Nephron (organoid): ENCODE measurements at regions not wholly inside any gene's neighbourhood (a gene's known extent, or its start where the extent isn't known, plus 50 kb on each side); places are given as distances from the start of the nearest gene placed in this dataset.

Source experiments
- H3K27ac Mint-ChIP-seq, 3 experiments: 2 replicates each; pipeline ENCODE4 v1.8.0; 2020; ENCODE audit warnings: mixed read lengths in 3 of 3, mild to moderate bottlenecking in 2 of 3, moderate library complexity in 1 of 3
- H3K27me3 Mint-ChIP-seq: 2 replicates; pipeline ENCODE4 v1.8.0; 2021; ENCODE audit warnings: low read depth, mild to moderate bottlenecking, moderate library complexity, mixed read lengths
- H3K36me3 Mint-ChIP-seq: 2 replicates; pipeline ENCODE4 v1.8.0; 2020; ENCODE audit warnings: low read depth, mixed read lengths
- H3K4me1 Mint-ChIP-seq: 2 replicates; pipeline ENCODE4 v1.8.0; 2020; ENCODE audit warnings: mixed read lengths
- H3K4me3 Mint-ChIP-seq, 3 experiments: 2 replicates each; pipeline ENCODE4 v1.8.0; 2020; ENCODE audit warnings: mild to moderate bottlenecking in 3 of 3, mixed read lengths in 3 of 3, moderate library complexity in 2 of 3
- H3K9me3 Mint-ChIP-seq: 2 replicates; pipeline ENCODE4 v1.8.0; 2020; ENCODE audit warnings: mixed read lengths
- CTCF ChIP-seq, 3 experiments: fragments of 200-600 bp; sonication (generic); IDR thresholded peaks; one replicate each; pipeline ENCODE4 v1.5.0; 2021; ENCODE audit warnings: antibody characterized with exemption in 3 of 3; ENCODE audit not compliant: unreplicated experiment in 3 of 3

DNA sequence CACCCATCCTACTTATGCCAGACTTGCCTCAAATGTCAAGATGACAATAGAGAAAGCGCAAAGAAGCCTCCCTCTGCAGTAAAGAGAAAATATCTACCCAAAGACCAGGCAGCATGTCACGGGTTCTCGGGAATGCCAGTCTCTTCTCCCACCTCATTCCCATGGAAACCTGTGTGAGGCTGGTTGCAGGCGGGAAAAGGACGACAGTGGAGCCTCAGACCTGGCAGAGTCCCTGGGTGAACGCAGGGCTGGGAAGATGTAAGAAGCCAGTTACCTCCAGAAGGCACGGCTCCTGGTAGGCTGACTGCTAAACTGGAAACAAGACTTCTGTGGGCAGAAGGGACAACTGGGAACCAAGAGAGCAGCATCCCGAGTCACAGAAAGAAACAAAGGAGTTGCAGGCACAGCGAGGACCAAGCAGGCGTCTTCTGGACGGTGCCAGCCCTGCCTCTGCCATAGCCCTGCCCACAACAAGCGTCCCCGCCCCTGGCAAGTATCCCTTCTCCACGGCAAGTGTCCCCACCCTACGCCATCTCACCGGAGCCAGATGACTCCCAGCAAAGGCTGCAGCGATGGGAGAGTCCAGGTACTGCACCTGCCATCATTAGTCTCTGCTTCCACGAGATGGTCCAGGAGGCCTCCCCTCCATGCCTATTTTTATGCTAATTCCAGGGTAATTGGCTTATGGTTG, 440.8 kb upstream of the MYT1L start:
- Mint-ChIP-seq H3K4me3 (no peak overlapping the region), H3K36me3 (no peaks in the 10 kb centered on the region), H3K9me3 (no peaks in the 10 kb centered on the region), H3K4me1 (peaks cover 19% of the 10 kb centered on the region), H3K27me3 (peaks cover 25% of the 10 kb centered on the region), H3K27ac (no peak overlapping the region)
- no peak for TF ChIP-seq CTCF (IDR thresholded peaks at IDR 0.05; ENCODE audit: unreplicated experiment in 3 of 3)

- no peak for TF ChIP-seq CTCF (IDR thresholded peaks at IDR 0.05; ENCODE audit: unreplicated experiment in 3 of 3)
- Mint-ChIP-seq H3K27ac (peak overlapping the region in 2 of 3 experiments; percentile 22 to 44), H3K9me3 (no peaks in the 10 kb centered on the region), H3K4me3 (no peak overlapping the region), H3K4me1 (peaks cover 17% of the 10 kb centered on the region), H3K36me3 (no peaks in the 10 kb centered on the region), H3K27me3 (peaks cover 24% of the 10 kb centered on the region)
Measured at GRCh38 chr2:2769481-2770431, 438.7 kb upstream of the MYT1L start.

DNA sequence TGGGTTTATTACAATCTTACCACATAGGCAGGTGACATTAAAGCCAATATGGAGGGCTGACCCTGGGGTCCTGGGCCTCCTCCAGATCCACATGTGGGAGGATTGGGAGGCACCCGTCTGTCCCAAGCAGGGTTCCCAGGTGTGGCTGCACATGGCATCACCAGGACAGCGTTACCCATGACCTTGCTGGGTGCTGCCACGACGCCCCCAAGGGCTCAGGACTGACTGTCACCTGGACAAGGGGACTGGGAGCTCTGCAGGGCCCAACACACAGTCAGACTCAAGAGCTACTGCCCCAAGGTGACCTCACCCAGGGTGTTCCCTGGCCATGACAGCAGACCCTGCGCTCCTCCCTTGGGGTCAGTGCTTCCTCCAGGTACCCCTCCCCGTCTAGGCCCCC, 437.4 kb upstream of the MYT1L start:
- peaks cover 14% of the 10 kb centered on the region for H3K27me3 Mint-ChIP-seq
- peaks cover 27% of the 10 kb centered on the region for H3K4me1 Mint-ChIP-seq
- H3K27ac Mint-ChIP-seq: no peak overlapping the region

GRCh38 chr2:2767837-2768236, 436.8 kb upstream of the MYT1L start:
- H3K4me1 Mint-ChIP-seq: peaks cover 33% of the 10 kb centered on the region
- H3K4me3 Mint-ChIP-seq: no peak overlapping the region
- TF ChIP-seq CTCF (IDR thresholded peaks at IDR 0.05; ENCODE audit: unreplicated experiment in 3 of 3): no peak
- peaks cover 14% of the 10 kb centered on the region for H3K27me3 Mint-ChIP-seq
- no peaks in the 10 kb centered on the region for H3K36me3 Mint-ChIP-seq
- no peaks in the 10 kb centered on the region for H3K9me3 Mint-ChIP-seq
- no peak overlapping the region for H3K27ac Mint-ChIP-seq

More for the DNA sequence above, 437.4 kb upstream of the MYT1L start:
- no peak for TF ChIP-seq CTCF (IDR thresholded peaks at IDR 0.05; ENCODE audit: unreplicated experiment in 3 of 3)
- H3K36me3 Mint-ChIP-seq: no peaks in the 10 kb centered on the region
- no peak overlapping the region for H3K4me3 Mint-ChIP-seq
- H3K9me3 Mint-ChIP-seq: no peaks in the 10 kb centered on the region

GRCh38 chr2:2765839-2766495, 434.9 kb upstream of the MYT1L start:
- H3K36me3 Mint-ChIP-seq: no peaks in the 10 kb centered on the region
- no peak overlapping the region for H3K27ac Mint-ChIP-seq

More at GRCh38 chr2:2765839-2766495, 434.9 kb upstream of the MYT1L start:
- H3K4me3 Mint-ChIP-seq: no peak overlapping the region
- H3K27me3 Mint-ChIP-seq: peaks cover 12% of the 10 kb centered on the region
- peaks cover 41% of the 10 kb centered on the region for H3K4me1 Mint-ChIP-seq
- peaks cover 2% of the 10 kb centered on the region for H3K9me3 Mint-ChIP-seq
- no peak for TF ChIP-seq CTCF (IDR thresholded peaks at IDR 0.05; ENCODE audit: unreplicated experiment in 3 of 3)
